Neuronal stem cell (in vitro differentiated cells): ENCODE measurements at regions not wholly inside any gene's neighbourhood (a gene's known extent, or its start where the extent isn't known, plus 50 kb on each side); places are given as distances from the start of the nearest gene placed in this dataset.

ENCODE experiments used
- DNase-seq: peaks from one replicate; pipeline ENCODE4 v3.0.0-alpha.2; 2013; ENCODE audit warnings: low spot score
- H2AFZ ChIP-seq: one replicate; pipeline ENCODE4 v1.6.1; 2013; ENCODE audit warnings: mild to moderate bottlenecking, low read length, inconsistent platforms
- H2AK5ac ChIP-seq: 2 replicates; pipeline ENCODE4 v1.6.1; 2013; ENCODE audit warnings: low read depth, mild to moderate bottlenecking, inconsistent platforms, low read length, moderate library complexity, mixed read lengths
- H2BK120ac ChIP-seq: 2 replicates; pipeline ENCODE4 v1.6.1; 2013; ENCODE audit warnings: low read depth, mild to moderate bottlenecking, inconsistent platforms, low read length, moderate library complexity, mixed read lengths
- H2BK12ac ChIP-seq: one replicate; pipeline ENCODE4 v1.6.1; 2013; ENCODE audit warnings: low read length, inconsistent platforms
- H2BK15ac ChIP-seq: 2 replicates; pipeline ENCODE4 v1.6.1; 2013; ENCODE audit warnings: mild to moderate bottlenecking, low read length, inconsistent platforms, mixed read lengths
- H2BK5ac ChIP-seq: one replicate; pipeline ENCODE4 v1.6.1; 2013; ENCODE audit warnings: inconsistent platforms, mild to moderate bottlenecking, low read length, moderate library complexity
- H3K14ac ChIP-seq: one replicate; pipeline ENCODE4 v1.6.1; 2013; ENCODE audit warnings: low read length, inconsistent platforms
- H3K18ac ChIP-seq: 2 replicates; pipeline ENCODE4 v1.6.1; 2013; ENCODE audit warnings: low read length, inconsistent platforms
- H3K23ac ChIP-seq: 2 replicates; pipeline ENCODE4 v1.6.1; 2013; ENCODE audit warnings: low read depth, mild to moderate bottlenecking, mixed read lengths, low read length, inconsistent platforms; ENCODE audit not compliant: poor library complexity
- H3K27ac ChIP-seq: replicated peaks from 3 replicates; pipeline ENCODE4 v1.5.1; 2013; ENCODE audit warnings: low read length, inconsistent platforms
- H3K27me3 ChIP-seq, 3 experiments: 2 replicates each; pipeline ENCODE4 v1.6.1; 2013; ENCODE audit warnings: low read length in 3 of 3, mild to moderate bottlenecking in 2 of 3, inconsistent platforms in 1 of 3, low read depth in 1 of 3, mixed read lengths in 1 of 3, moderate library complexity in 1 of 3; ENCODE audit not compliant: control insufficient read depth in 3 of 3, insufficient read depth in 3 of 3
- H3K36me3 ChIP-seq, 2 donors: replicated peaks in 1 of 2; 2 replicates each; pipeline ENCODE4 v1.6.1; 2013; ENCODE audit warnings: low read length in 2 of 2; ENCODE audit not compliant: control insufficient read depth in 2 of 2, insufficient read depth in 2 of 2
- H3K4ac ChIP-seq: 2 replicates; pipeline ENCODE4 v1.6.1; 2013; ENCODE audit warnings: inconsistent platforms, mild to moderate bottlenecking, low read length, moderate library complexity
- H3K4me1 ChIP-seq, 2 donors: 1 replicate in 1 of 2; 2 replicates in 1 of 2; pipeline ENCODE4 v1.6.1; 2013; ENCODE audit warnings: low read length in 2 of 2, low read depth in 1 of 2; ENCODE audit not compliant: control insufficient read depth in 2 of 2, insufficient read depth in 1 of 2
- H3K4me2 ChIP-seq: one replicate; pipeline ENCODE4 v1.6.1; 2013; ENCODE audit warnings: mild to moderate bottlenecking, low read length, inconsistent platforms; ENCODE audit not compliant: insufficient read depth, poor library complexity, severe bottlenecking
- H3K4me3 ChIP-seq, 2 donors: 2 replicates each; pipeline ENCODE4 v1.5.1; 2013; ENCODE audit warnings: low read length in 2 of 2, mild to moderate bottlenecking in 2 of 2, inconsistent platforms in 1 of 2, moderate library complexity in 1 of 2
- H3K79me1 ChIP-seq: one replicate; pipeline ENCODE4 v1.6.1; 2013; ENCODE audit warnings: low read depth, mild to moderate bottlenecking, inconsistent platforms, low read length, moderate library complexity
- H3K9ac ChIP-seq: one replicate; pipeline ENCODE4 v1.6.1; 2013; ENCODE audit warnings: mild to moderate bottlenecking, low read depth, low read length, inconsistent platforms; ENCODE audit not compliant: poor library complexity
- H3K9me3 ChIP-seq, 2 donors: replicated peaks in 1 of 2; 2 replicates each; pipeline versions ENCODE3 to v1.6.1; 2013; ENCODE audit warnings: low read length in 2 of 2, mild to moderate bottlenecking in 2 of 2, inconsistent platforms in 1 of 2, low read depth in 1 of 2, mixed read lengths in 1 of 2, moderate library complexity in 1 of 2; ENCODE audit not compliant: control insufficient read depth in 2 of 2, insufficient read depth in 1 of 2
- H4K8ac ChIP-seq: one replicate; pipeline ENCODE4 v1.6.1; 2013; ENCODE audit warnings: low read depth, mild to moderate bottlenecking, inconsistent platforms, low read length, moderate library complexity
- H4K91ac ChIP-seq: one replicate; pipeline ENCODE4 v1.6.1; 2013; ENCODE audit warnings: low read length, low read depth, mild to moderate bottlenecking, inconsistent platforms; ENCODE audit not compliant: poor library complexity
- WGBS, 2 donors: extraction: QIAGEN DNeasy Blood & Tissue Kit; methylation state at CpG; one replicate each; pipeline ENCODE4 v1.1.7; 2013; ENCODE audit warnings: missing lambda C conversion rate in 2 of 2, mixed read lengths in 1 of 2; ENCODE audit not compliant: insufficient read length in 2 of 2, insufficient replicate concordance in 1 of 2; ENCODE audit errors: extremely low coverage in 2 of 2; 5-methylcytosine and 5-hydroxymethylcytosine counted together

DNA sequence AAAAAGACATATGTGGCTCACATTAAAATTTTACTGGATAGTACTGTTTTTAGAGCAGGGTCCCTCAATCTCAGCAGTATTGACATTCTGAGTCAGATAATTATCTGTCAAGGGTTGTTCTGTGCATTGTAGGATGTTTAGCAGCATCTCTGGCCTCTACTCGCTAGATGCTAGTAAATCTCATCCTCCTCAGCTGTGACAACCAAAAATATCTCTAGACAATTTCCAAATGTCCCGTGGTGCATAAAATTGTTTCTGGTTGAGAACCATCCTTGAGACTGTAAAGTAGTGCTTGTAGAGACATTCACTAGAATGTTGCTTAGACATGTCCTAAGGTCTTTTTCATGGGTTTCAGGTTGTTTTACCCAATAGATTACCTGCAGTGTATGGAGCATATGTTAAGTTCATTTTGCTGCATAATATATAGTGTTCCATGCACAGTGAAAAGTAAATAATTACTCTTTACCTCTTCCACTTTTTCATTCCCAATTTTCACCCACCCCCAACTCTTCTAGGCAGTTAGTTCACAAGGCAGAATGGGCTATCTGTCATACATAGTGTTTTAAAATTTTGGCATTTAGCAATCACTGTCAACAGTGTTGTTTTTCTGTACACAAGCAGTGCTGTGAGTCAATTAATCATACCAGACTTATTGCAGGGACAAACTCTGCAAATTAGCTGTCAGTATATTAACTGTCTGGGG lies 200.2 kb upstream of the SLC38A2 start:
- Histone ChIP-seq H2BK5ac (no peak overlapping the region), H4K8ac (no peak overlapping the region), H3K4me2 (no peak overlapping the region), H3K18ac (no peak overlapping the region), H2AFZ (no peak overlapping the region), H3K4me1 (peaks cover 0 to 4% of the 10 kb centered on the region in 2 donors), H3K9me3 (peaks cover 3 to 4% of the 10 kb centered on the region in 2 donors), H3K14ac (no peak overlapping the region), H3K4ac (no peak overlapping the region), H3K27me3 (no peaks in the 10 kb centered on the region), H4K91ac (no peak overlapping the region), H3K79me1 (no peaks in the 10 kb centered on the region), H3K4me3 (no peak overlapping the region), H2BK15ac (no peak overlapping the region), H2AK5ac (no peak overlapping the region), H3K23ac (no peak overlapping the region), H3K27ac (no peak overlapping the region), H2BK12ac (no peak overlapping the region), H3K9ac (no peak overlapping the region), H3K36me3 (no peaks in the 10 kb centered on the region), H2BK120ac (no peak overlapping the region)
- no CpG with 5 or more reads among the region's 2 CpGs for WGBS, 2 donors
- no peak for DNase-seq

DNA sequence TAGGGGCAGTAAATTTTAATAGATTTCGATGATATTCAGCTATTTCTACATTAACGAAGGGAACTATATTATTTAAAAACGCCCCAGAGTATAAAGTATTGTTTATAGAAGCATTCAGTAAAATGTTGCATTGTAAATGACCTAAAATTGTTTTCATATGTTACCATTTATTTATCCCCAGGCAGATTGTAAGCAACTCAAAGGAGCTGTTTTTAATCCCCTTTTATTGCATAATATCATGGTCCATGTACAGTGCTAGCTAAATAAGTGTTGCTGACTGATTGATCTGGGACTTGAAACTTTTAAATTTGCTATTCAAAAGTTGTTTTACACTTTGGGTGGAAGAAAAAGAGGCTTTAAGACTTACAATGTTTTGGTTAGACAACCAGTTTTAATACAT lies 199.0 kb upstream of the SLC38A2 start:
- H3K9ac ChIP-seq, result no peak overlapping the region
- no peak overlapping the region for H4K8ac ChIP-seq
- no CpG with 5 or more reads among the region's 3 CpGs for WGBS, 2 donors
- no peak overlapping the region for H3K4ac ChIP-seq
- H3K36me3 ChIP-seq, result no peaks in the 10 kb centered on the region
- no peak overlapping the region for H2BK12ac ChIP-seq
- no peak overlapping the region for H3K14ac ChIP-seq
- no peak overlapping the region for H3K23ac ChIP-seq
- no peak overlapping the region for H3K4me2 ChIP-seq
- no peaks in the 10 kb centered on the region for H3K79me1 ChIP-seq
- no peak overlapping the region for H2BK15ac ChIP-seq
- peaks cover 3 to 8% of the 10 kb centered on the region in 2 donors for H3K9me3 ChIP-seq
- no peak overlapping the region for H3K18ac ChIP-seq
- no peak overlapping the region for H2BK120ac ChIP-seq
- no peaks in the 10 kb centered on the region for H3K4me1 ChIP-seq
- no peak overlapping the region for H4K91ac ChIP-seq
- no peak overlapping the region for H3K27ac ChIP-seq
- no peak overlapping the region for H2AK5ac ChIP-seq
- H2BK5ac ChIP-seq, result no peak overlapping the region
- H3K27me3 ChIP-seq, result no peaks in the 10 kb centered on the region
- no peak for DNase-seq
- no peak overlapping the region for H2AFZ ChIP-seq
- H3K4me3 ChIP-seq, result no peak overlapping the region

DNA sequence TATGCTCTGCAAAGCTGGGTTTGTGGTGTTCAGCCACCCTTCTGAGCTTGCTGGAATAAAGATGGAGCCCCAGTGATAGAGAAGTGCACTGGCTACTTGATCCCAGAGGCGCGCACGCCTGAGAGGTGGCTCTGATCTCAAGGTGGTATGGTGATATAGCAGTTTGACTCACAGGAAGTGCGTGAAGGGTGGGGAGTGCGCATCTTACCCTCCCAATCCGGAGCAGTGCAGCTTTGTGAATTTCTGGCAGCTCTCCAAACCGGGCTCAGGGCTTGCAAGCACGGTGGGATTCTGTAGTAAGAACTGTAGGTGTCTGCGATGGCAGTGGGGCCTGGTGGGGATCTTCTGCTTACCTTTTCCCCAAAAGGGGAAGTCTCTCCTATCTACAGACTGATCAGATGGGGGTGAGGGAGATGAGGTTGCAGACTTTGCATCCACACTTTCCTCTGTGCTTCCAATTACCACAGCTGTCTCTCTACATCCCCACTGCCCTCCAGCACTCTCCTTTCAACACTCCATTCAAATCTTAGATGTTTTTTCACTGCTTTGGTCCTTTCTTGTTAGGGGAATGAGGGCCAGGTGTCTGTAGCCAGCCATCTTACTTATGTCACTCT lies 197.4 kb upstream of the SLC38A2 start:
- Histone ChIP-seq H3K36me3 (no peaks in the 10 kb centered on the region), H3K79me1 (no peaks in the 10 kb centered on the region), H3K9me3 (peaks cover 3 to 12% of the 10 kb centered on the region in 2 donors), H3K14ac (no peak overlapping the region), H3K4me1 (no peaks in the 10 kb centered on the region), H2AK5ac (no peak overlapping the region), H2BK15ac (no peak overlapping the region), H3K23ac (no peak overlapping the region), H3K4me2 (no peak overlapping the region), H3K18ac (no peak overlapping the region), H3K27me3 (no peaks in the 10 kb centered on the region), H3K4ac (no peak overlapping the region), H3K27ac (no peak overlapping the region), H2AFZ (no peak overlapping the region), H2BK12ac (no peak overlapping the region), H4K8ac (no peak overlapping the region), H3K9ac (no peak overlapping the region), H2BK120ac (no peak overlapping the region), H4K91ac (no peak overlapping the region), H2BK5ac (no peak overlapping the region), H3K4me3 (peak overlapping the region in 1 of 2 donors; percentile 16)
- no peak for DNase-seq
- no CpG with 5 or more reads among the region's 9 CpGs for WGBS, 2 donors

DNA sequence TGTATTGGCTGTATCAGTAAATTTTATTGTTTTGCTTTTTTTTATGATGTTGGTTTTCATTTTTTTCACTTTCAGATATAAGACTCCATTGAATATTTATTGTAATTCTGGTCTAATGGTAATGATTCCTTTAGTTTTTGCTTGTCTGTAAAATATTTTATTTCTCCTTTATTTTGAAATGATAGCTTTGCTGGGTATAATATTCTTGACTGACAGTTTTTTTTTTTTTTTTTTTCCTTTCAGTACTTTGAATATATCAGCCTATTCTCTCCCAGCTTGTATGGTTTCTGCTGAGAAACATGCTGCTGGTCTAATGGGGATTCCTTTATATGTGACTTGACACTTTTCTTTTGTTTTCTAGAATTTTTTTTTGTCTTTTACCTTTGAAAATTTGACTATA lies 195.1 kb upstream of the SLC38A2 start:
- no peak overlapping the region for H3K14ac ChIP-seq
- no peak overlapping the region for H3K4me3 ChIP-seq
- H4K8ac ChIP-seq, result no peak overlapping the region
- H2AK5ac ChIP-seq, result no peak overlapping the region
- H3K36me3 ChIP-seq, result no peaks in the 10 kb centered on the region
- DNase-seq, result no peak
- peaks cover 3 to 15% of the 10 kb centered on the region in 2 donors for H3K9me3 ChIP-seq
- no peak overlapping the region for H3K9ac ChIP-seq
- H2BK12ac ChIP-seq, result no peak overlapping the region
- no peak overlapping the region for H3K4ac ChIP-seq
- no peak overlapping the region for H2BK120ac ChIP-seq
- H3K27ac ChIP-seq, result no peak overlapping the region
- no peak overlapping the region for H2AFZ ChIP-seq
- no peak overlapping the region for H3K23ac ChIP-seq
- no peaks in the 10 kb centered on the region for H3K27me3 ChIP-seq
- H3K4me1 ChIP-seq, result peaks cover under 1 to 4% of the 10 kb centered on the region in 2 donors
- no peak overlapping the region for H3K18ac ChIP-seq
- H4K91ac ChIP-seq, result no peak overlapping the region
- no peak overlapping the region for H2BK5ac ChIP-seq
- no peak overlapping the region for H2BK15ac ChIP-seq
- H3K79me1 ChIP-seq, result no peaks in the 10 kb centered on the region
- H3K4me2 ChIP-seq, result no peak overlapping the region
